Parathyroid adenoma (tissue), 2 donors: ENCODE measurements at regions not wholly inside any gene's neighbourhood (a gene's known extent, or its start where the extent isn't known, plus 50 kb on each side); places are given as distances from the start of the nearest gene placed in this dataset.

Source experiments
- H2AFZ ChIP-seq: fragments of 300-600 bp; sonication (generic); one replicate; pipeline ENCODE4 v1.7.0; 2017; ENCODE audit warnings: antibody characterized with exemption, mild to moderate bottlenecking
- H3K27ac ChIP-seq: fragments of 300-600 bp; sonication (generic); one replicate; pipeline ENCODE4 v1.7.0; 2017
- H3K27me3 ChIP-seq: fragments of 300-600 bp; sonication (generic); one replicate; pipeline ENCODE4 v1.7.0; 2017; ENCODE audit warnings: low read length; ENCODE audit not compliant: control insufficient read depth, insufficient read depth
- H3K36me3 ChIP-seq: fragments of 300-600 bp; sonication (generic); one replicate; pipeline ENCODE4 v1.7.0; 2017; ENCODE audit warnings: low read length; ENCODE audit not compliant: control insufficient read depth, insufficient read depth
- H3K4me1 ChIP-seq: fragments of 300-600 bp; sonication (generic); one replicate; pipeline ENCODE4 v1.7.0; 2017; ENCODE audit warnings: control low read depth
- H3K4me2 ChIP-seq: fragments of 300-600 bp; sonication (generic); one replicate; pipeline ENCODE4 v1.7.0; 2017; ENCODE audit warnings: low read length
- H3K4me3 ChIP-seq: fragments of 300-600 bp; sonication (generic); one replicate; pipeline ENCODE4 v1.7.0; 2017; ENCODE audit warnings: low read depth, low read length
- H3K79me2 ChIP-seq: fragments of 300-600 bp; sonication (generic); one replicate; pipeline ENCODE4 v1.7.0; 2017; ENCODE audit warnings: control low read depth
- H3K9ac ChIP-seq: fragments of 300-600 bp; sonication (generic); one replicate; pipeline ENCODE4 v1.7.0; 2017; ENCODE audit warnings: mild to moderate bottlenecking
- H3K9me3 ChIP-seq: fragments of 300-600 bp; sonication (generic); one replicate; pipeline ENCODE4 v1.7.0; 2017; ENCODE audit warnings: low read length; ENCODE audit not compliant: control insufficient read depth
- CTCF ChIP-seq: fragments of 300-600 bp; sonication (generic); IDR thresholded peaks from one replicate; pipeline ENCODE4 v1.7.0; 2017; ENCODE audit warnings: antibody characterized with exemption, mild to moderate bottlenecking
- donor health status: primary hyperparathyroidism.

- Histone ChIP-seq H3K36me3 (no peaks in the 10 kb centered on the region), H3K27ac (no peak overlapping the region), H3K27me3 (no peaks in the 10 kb centered on the region), H3K4me2 (no peak overlapping the region), H3K79me2 (no peaks in the 10 kb centered on the region), H3K4me1 (no peaks in the 10 kb centered on the region), H3K9ac (no peak overlapping the region), H3K4me3 (no peak overlapping the region), H2AFZ (no peak overlapping the region), H3K9me3 (no peaks in the 10 kb centered on the region)
- TF ChIP-seq CTCF, result no peak
Observed at GRCh38 chr10:130554701-130555410, 418.7 kb downstream of the GLRX3 start.

GRCh38 chr10:130555411-130555750, 419.2 kb downstream of the GLRX3 start:
- no peak for TF ChIP-seq CTCF
- no peaks in the 10 kb centered on the region for H3K79me2 ChIP-seq
- H3K9me3 ChIP-seq, result no peaks in the 10 kb centered on the region
- no peak overlapping the region for H3K9ac ChIP-seq
- H3K27ac ChIP-seq, result no peak overlapping the region
- no peaks in the 10 kb centered on the region for H3K4me1 ChIP-seq
- H2AFZ ChIP-seq, result no peak overlapping the region
- H3K27me3 ChIP-seq, result no peaks in the 10 kb centered on the region
- H3K36me3 ChIP-seq, result no peaks in the 10 kb centered on the region
- H3K4me3 ChIP-seq, result no peak overlapping the region
- H3K4me2 ChIP-seq, result no peak overlapping the region

GRCh38 chr10:130557181-130557845, 421.1 kb downstream of the GLRX3 start:
- Histone ChIP-seq H3K4me3 (no peak overlapping the region), H3K36me3 (no peaks in the 10 kb centered on the region), H3K4me1 (no peaks in the 10 kb centered on the region), H3K4me2 (no peak overlapping the region), H2AFZ (no peak overlapping the region), H3K27ac (no peak overlapping the region), H3K27me3 (no peaks in the 10 kb centered on the region), H3K9me3 (no peaks in the 10 kb centered on the region), H3K79me2 (no peaks in the 10 kb centered on the region), H3K9ac (no peak overlapping the region)
- no peak for TF ChIP-seq CTCF

GRCh38 chr10:130558746-130559546, 422.8 kb downstream of the GLRX3 start:
- H2AFZ ChIP-seq, result no peak overlapping the region
- H3K9me3 ChIP-seq, result no peaks in the 10 kb centered on the region
- H3K79me2 ChIP-seq, result no peaks in the 10 kb centered on the region
- H3K4me1 ChIP-seq, result no peaks in the 10 kb centered on the region
- no peaks in the 10 kb centered on the region for H3K27me3 ChIP-seq
- no peak overlapping the region for H3K4me2 ChIP-seq
- no peak for TF ChIP-seq CTCF
- H3K36me3 ChIP-seq, result no peaks in the 10 kb centered on the region
- H3K27ac ChIP-seq, result no peak overlapping the region
- H3K4me3 ChIP-seq, result no peak overlapping the region
- H3K9ac ChIP-seq, result no peak overlapping the region
